Muscle layer of duodenum (tissue), 2 donors: ENCODE measurements at regions not wholly inside any gene's neighbourhood (a gene's known extent, or its start where the extent isn't known, plus 50 kb on each side); places are given as distances from the start of the nearest gene placed in this dataset.
"Not testable (repeated sequence)": the region's sequence is repeated elsewhere in the genome, so short reads cannot be mapped to it uniquely, and the experiment has no call there.

Experiments
- H3K27ac ChIP-seq: one replicate; pipeline ENCODE4 v1.7.0; 2013; ENCODE audit warnings: mild to moderate bottlenecking, low read length
- H3K27me3 ChIP-seq: one replicate; pipeline ENCODE4 v1.7.0; 2013; ENCODE audit warnings: low read depth, mild to moderate bottlenecking, control low read depth, low read length
- H3K36me3 ChIP-seq, 2 donors: one replicate each; pipeline ENCODE4 v1.7.0; 2013; ENCODE audit warnings: low read length in 2 of 2, control low read depth in 1 of 2, mild to moderate bottlenecking in 1 of 2; ENCODE audit not compliant: insufficient read depth in 2 of 2, control insufficient read depth in 1 of 2
- H3K4me1 ChIP-seq, 2 donors: one replicate each; pipeline ENCODE4 v1.7.0; 2013; ENCODE audit warnings: low read length in 2 of 2, mild to moderate bottlenecking in 2 of 2, control low read depth in 1 of 2, moderate library complexity in 1 of 2; ENCODE audit not compliant: insufficient read depth in 2 of 2, control insufficient read depth in 1 of 2
- H3K4me3 ChIP-seq, 2 donors: one replicate each; pipeline ENCODE4 v1.7.0; 2013; ENCODE audit warnings: low read length in 2 of 2, low read depth in 1 of 2, mild to moderate bottlenecking in 1 of 2
- H3K9me3 ChIP-seq, 2 donors: one replicate each; pipeline ENCODE4 v1.7.0; 2013; ENCODE audit warnings: low read length in 2 of 2, control low read depth in 1 of 2, mild to moderate bottlenecking in 1 of 2; ENCODE audit not compliant: control insufficient read depth in 1 of 2
- donor health status: healthy.

- H3K4me1 ChIP-seq = no peaks in the 10 kb centered on the region
- no peak overlapping the region for H3K4me3 ChIP-seq
- no peaks in the 10 kb centered on the region for H3K27me3 ChIP-seq
- no peaks in the 10 kb centered on the region for H3K9me3 ChIP-seq
- no peaks in the 10 kb centered on the region for H3K36me3 ChIP-seq
- H3K27ac ChIP-seq = no peak overlapping the region
These were observed 98.0 kb upstream of the VLDLR start for GRCh38 chr9:2523591-2523990.

- Histone ChIP-seq H3K27ac (no peak overlapping the region), H3K27me3 (no peaks in the 10 kb centered on the region), H3K4me3 (no peak overlapping the region), H3K36me3 (no peaks in the 10 kb centered on the region), H3K4me1 (no peaks in the 10 kb centered on the region), H3K9me3 (no peaks in the 10 kb centered on the region)
These were observed 97.0 kb upstream of the VLDLR start for GRCh38 chr9:2524601-2525000.

- Histone ChIP-seq H3K36me3 (no peaks in the 10 kb centered on the region), H3K27ac (no peak overlapping the region), H3K4me3 (no peak overlapping the region), H3K9me3 (no peaks in the 10 kb centered on the region), H3K4me1 (no peaks in the 10 kb centered on the region), H3K27me3 (no peaks in the 10 kb centered on the region)
These were observed 96.4 kb upstream of the VLDLR start for GRCh38 chr9:2525147-2525546.

DNA sequence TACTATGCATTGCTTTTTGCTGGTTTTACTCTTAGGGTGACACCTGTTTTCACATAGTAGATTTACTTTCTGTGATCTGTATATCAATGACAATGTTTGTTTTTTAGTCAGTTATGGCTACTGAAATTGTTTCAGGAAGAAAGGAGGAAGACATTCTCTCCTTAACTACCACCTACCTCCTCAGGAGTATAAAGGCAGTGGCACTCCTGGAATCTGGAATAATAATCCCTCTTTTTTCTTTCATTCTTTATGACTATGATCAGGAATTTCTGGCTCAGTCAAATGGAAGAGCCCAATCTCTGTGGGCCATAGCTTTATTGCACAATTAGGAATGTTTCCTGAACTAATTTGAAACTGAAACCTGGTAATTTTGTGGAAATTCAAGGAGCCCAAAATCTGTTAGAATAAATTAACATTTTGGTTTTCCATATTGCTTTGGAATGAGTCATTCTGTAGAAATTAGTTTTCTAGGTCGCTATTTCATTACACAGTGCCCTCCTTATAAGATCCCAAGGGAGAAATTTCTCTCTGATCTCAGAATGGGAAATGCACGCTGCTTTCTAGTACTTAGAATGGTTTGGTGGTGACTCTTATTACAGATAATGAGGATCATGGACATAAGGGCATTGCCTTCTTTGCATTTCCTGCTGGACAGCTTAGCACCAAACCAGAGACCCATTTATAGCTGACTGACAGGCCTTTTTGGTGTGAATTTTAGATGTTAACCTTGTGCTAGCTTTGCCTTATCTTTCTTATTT lies 95.3 kb upstream of the VLDLR start:
- no peaks in the 10 kb centered on the region for H3K9me3 ChIP-seq
- no peaks in the 10 kb centered on the region for H3K27me3 ChIP-seq
- H3K4me1 ChIP-seq = no peaks in the 10 kb centered on the region
- H3K27ac ChIP-seq = no peak overlapping the region
- no peak overlapping the region for H3K4me3 ChIP-seq
- H3K36me3 ChIP-seq = no peaks in the 10 kb centered on the region

DNA sequence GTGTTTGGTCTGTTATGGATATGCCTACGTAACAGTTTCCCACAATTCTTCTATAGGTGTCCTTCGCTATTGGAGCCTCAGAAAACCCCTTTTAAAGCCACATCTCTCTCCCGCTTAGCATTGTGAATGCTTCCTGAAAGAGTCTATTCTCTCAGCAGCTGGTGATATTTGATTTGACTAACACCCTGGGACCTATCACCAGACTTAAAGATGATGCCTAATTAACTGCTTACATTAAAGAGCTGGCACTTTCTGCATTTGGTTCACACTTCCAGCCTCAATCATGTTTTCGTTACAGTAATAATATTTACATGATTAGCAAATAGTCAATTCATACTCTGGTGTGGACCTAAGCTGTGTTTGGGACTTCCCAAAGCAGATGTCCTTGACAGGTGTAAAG lies 90.1 kb upstream of the VLDLR start:
- H3K4me1 ChIP-seq = no peaks in the 10 kb centered on the region
- no peak overlapping the region for H3K27ac ChIP-seq
- H3K4me3 ChIP-seq = no peak overlapping the region
- H3K27me3 ChIP-seq = no peaks in the 10 kb centered on the region
- H3K9me3 ChIP-seq = no peaks in the 10 kb centered on the region
- H3K36me3 ChIP-seq = no peaks in the 10 kb centered on the region

GRCh38 chr9:2536511-2536910 lies 85.1 kb upstream of the VLDLR start:
- Histone ChIP-seq H3K27ac (no peak overlapping the region), H3K36me3 (no peaks in the 10 kb centered on the region), H3K4me3 (no peak overlapping the region), H3K27me3 (no peaks in the 10 kb centered on the region), H3K4me1 (no peaks in the 10 kb centered on the region), H3K9me3 (no peaks in the 10 kb centered on the region)

DNA sequence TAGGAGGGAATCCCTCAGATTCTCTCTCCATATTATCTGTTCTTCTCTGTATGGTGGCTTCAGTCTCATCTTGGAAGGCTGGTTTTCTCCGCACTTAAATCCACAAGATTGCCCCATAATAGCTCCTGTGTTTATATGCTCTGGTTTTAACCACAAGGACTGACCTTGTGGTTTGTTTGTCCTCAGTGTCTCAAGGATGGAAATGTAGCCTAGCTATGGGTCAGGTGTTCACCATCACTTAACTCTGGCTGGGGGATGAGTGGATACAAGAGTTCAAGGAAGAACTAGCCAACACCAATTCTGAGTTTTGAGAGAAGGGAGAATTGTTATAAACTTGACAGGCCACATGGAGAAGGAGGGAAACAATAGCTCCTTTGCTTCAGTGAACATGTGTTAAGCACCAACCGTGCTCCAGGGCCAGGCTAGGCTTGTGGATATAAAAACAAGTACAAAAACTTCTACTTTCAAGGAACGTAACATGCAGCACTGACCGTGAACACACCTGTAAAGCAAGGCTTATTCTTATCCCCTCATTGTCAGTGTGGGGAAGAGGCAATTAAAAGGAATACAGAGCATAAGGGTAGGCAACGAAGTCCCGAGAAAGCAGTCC lies 75.6 kb upstream of the VLDLR start:
- no peaks in the 10 kb centered on the region for H3K4me1 ChIP-seq
- no peaks in the 10 kb centered on the region for H3K27me3 ChIP-seq
- no peak overlapping the region for H3K27ac ChIP-seq
- no peaks in the 10 kb centered on the region for H3K36me3 ChIP-seq
- no peaks in the 10 kb centered on the region for H3K9me3 ChIP-seq
- H3K4me3 ChIP-seq = no peak overlapping the region

- H3K4me3 ChIP-seq, H3K27me3 ChIP-seq, H3K9me3 ChIP-seq, H3K27ac ChIP-seq, H3K36me3 ChIP-seq: not testable (repeated sequence)
- peaks cover 5 to 18% of the 10 kb centered on the region in 2 donors for H3K4me1 ChIP-seq
These were observed 65.5 kb upstream of the VLDLR start for GRCh38 chr9:2555899-2556600.

- Histone ChIP-seq H3K4me3 (no peak overlapping the region), H3K9me3 (no peaks in the 10 kb centered on the region), H3K27me3 (no peaks in the 10 kb centered on the region), H3K36me3 (no peaks in the 10 kb centered on the region), H3K27ac (no peak overlapping the region), H3K4me1 (peaks cover 5 to 18% of the 10 kb centered on the region in 2 donors)
These were observed 63.9 kb upstream of the VLDLR start for GRCh38 chr9:2557693-2558092.

GRCh38 chr9:2559192-2560152 lies 62.1 kb upstream of the VLDLR start:
- no peaks in the 10 kb centered on the region for H3K36me3 ChIP-seq
- no peak overlapping the region for H3K4me3 ChIP-seq
- peak overlapping the region; percentile 61 for H3K27ac ChIP-seq
- H3K27me3 ChIP-seq = no peaks in the 10 kb centered on the region
- no peaks in the 10 kb centered on the region for H3K9me3 ChIP-seq
- H3K4me1 ChIP-seq = peaks cover 5 to 18% of the 10 kb centered on the region in 2 donors

GRCh38 chr9:2560180-2560579 lies 61.4 kb upstream of the VLDLR start:
- no peaks in the 10 kb centered on the region for H3K9me3 ChIP-seq
- peaks cover 5 to 18% of the 10 kb centered on the region in 2 donors for H3K4me1 ChIP-seq
- H3K36me3 ChIP-seq = no peaks in the 10 kb centered on the region
- H3K27me3 ChIP-seq = no peaks in the 10 kb centered on the region
- no peak overlapping the region for H3K27ac ChIP-seq
- no peak overlapping the region for H3K4me3 ChIP-seq
